GM21390 (cell line): ENCODE measurements at regions not wholly inside any gene's neighbourhood (a gene's known extent, or its start where the extent isn't known, plus 50 kb on each side); places are given as distances from the start of the nearest gene placed in this dataset.

ENCODE experiments used
- ATAC-seq: cut with Tn5 transposase; IDR thresholded peaks from one replicate; pipeline ENCODE4 v1.9.1; 2021; ENCODE audit not compliant: unreplicated experiment

DNA sequence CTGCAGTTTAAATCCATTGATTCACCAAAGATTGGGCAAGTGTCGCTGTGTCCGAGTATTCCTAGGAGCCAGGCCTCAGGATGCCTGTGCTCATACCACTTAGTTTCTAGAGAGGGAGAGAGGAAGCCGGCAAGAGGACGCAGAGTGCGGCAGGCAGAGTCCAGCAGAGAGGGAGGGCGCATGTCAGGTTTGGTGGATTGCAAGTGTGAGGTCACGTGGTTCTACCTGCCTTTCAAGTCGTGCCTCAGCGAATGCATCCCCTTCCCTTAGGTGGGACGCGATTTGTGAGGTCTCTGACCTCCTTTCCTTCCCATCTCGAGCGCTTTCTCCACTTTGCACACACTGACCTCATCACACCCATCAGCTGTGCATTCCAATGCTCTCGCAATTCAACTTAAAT, 188.1 kb downstream of the TMEM18 start:
- no peak for ATAC-seq

DNA sequence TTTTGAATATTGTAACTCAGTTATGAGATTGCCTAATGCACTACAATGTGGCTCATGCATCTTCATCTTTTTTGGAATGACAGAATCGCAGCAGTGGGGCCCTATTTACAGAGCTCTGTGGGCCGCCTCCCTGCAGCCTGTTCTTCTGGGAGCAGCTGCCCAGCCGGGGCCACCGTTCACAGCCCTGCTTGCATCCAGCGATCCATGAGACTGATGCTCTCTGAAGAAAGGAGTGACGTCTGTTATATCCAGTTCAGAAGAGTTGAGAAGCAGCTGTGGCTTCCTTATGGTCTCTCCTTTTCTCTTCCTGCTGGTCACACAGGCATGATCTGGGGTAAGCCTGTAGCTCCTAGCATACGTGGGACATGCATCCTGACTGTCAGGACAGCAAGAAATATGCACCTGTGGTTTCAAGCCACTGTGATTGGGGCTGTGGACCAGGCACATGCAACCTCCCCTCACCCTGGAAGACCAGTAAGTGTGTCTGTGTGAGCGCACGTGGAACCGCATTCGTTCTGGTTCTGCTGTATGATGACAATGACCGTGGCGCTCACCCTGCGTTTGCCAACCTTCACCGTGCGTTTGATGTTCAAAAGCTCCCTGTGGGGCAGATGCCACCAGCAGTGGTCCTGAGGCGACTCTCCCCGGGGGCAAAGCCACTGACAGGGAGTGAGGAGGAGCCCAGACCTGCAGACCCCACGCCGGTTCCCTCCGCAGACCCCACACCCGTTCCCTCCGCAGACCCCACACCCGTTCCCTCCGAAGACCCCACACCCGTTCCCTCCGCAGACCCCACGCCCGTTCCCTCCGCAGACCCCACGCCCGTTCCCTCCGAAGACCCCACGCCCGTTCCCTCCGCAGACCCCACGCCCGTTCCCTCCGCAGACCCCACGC, 189.8 kb downstream of the TMEM18 start:
- no peak for ATAC-seq

DNA sequence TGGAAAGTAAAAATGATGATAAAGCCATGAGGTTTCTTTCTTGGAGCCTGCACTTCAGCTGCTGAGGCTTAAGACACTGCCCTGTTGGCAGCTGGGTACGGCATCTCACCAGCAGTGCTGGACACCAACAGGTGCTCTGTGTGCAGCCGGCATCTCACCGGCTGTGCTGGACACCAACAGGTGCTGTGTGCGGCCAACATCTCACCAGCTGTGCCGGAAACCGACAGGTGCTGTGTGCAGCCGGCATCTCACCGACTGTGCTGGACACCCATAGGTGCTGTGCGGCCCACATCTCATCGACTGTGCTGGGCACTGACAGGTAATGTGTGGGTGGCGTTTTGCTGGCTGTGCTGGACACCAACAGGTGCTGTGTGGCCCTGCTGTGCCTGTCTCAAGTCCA, 190.8 kb downstream of the TMEM18 start:
- ATAC-seq: no peak

DNA sequence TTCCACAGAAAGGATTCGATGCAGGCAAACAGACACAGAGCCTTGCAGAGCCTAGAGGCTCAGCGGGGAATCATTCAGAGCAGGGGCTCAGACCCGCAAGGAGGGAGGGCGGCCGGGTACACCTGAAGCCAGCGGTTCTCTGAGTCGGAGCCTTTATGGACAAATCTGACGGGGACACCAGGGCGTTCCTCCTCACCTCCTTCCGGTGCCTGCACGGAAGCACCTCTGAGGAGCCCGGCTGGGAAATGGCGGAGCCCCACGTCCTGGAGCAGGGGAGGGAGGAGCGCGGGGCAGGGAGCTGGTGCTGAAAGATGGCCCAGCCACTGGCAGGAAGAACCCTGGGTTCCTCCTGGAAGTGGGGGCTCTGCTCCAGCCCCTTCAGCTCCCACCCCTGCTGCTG, 193.5 kb upstream of the ALKAL2 start:
- no peak for ATAC-seq

DNA sequence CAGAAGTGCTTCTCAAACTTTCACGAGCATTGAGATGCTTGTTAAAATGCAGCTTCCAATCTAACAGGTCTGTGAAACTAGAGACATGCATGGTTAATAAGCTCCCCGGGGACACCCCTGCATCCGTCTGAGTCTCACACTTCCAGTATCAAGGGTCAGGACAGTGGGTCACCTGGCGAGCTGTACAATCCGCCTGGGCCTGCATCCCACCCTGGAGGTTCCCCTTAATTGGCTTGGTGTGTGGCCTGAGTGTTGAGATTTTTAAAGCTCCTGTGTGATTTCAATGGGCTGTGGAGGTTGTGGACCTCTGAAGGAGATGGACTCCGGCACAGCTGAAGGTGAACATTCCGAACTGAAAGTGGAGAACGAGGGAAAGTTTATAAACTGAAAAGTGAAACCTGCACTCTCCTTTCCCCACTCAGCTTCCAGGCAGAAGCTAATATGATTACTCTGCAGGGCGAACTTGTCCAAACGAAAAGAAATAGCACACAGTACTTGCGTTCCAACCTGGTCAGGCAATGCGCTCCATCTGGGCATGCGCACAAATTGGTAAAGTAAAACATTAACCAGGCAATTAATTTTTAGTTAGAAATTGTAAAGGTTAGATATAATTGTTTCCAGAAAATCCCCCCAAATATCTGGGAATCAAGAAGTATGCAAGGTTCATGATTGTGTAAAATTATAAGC, 191.7 kb upstream of the ALKAL2 start:
- no peak for ATAC-seq

DNA sequence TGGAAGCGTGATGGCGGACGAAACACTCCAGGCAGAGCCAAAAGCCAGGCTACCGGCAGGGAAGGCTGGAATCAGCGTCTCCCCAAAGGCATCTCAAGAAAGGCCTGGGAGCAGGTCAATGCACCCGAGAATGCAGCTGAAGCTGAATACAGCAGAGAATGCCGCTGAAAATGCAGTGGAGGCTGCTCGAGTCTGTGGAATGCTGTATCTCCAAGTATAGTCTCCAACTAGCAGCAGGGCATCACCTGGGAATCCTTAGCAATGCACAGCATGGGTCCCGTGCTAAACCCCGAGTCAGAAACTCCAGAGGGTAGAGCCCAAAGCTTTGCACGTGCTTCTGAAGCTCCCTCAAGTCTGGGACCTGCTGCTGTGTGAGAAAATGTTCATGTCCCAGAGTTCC, 191.1 kb upstream of the ALKAL2 start:
- no peak for ATAC-seq

DNA sequence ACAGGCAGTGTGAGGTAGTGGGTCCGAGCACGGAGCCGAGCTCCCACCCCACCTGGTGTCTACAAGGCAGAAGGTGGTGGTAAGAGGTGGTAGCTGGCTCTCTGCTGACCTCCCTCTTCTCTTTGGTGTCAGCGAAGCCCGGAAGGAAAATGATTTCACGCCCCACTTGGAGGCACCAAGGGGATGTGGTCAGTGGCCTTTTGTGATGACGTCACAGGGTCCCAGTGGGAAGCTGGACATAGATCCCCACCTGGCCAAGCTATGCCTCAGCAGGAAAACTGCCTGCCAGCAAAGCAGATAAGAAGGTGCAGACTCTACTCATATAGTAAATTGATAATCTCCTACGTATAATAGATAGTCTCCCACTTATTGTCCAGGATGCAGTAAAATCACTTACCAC, 183.7 kb upstream of the ALKAL2 start:
- ATAC-seq: no peak

DNA sequence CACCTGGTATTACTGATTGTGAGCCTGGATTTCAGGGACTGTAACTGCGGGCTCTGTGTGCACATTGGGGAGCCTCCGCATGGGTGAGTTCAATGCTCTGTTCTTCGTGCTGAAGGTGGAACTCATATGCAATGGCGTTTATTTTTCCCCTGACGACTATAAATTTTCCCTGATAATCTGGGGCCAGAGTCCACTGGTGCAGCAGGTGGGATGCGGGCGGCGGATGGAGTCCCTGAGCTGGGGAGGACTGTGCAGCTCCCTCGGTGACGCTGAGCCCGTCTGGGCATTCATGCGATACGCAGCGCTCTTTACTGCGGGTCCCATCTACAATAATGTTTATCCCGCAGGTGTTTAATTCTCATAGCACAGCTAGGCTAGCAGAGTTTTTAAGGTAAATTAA, 181.6 kb upstream of the ALKAL2 start:
- no peak for ATAC-seq

DNA sequence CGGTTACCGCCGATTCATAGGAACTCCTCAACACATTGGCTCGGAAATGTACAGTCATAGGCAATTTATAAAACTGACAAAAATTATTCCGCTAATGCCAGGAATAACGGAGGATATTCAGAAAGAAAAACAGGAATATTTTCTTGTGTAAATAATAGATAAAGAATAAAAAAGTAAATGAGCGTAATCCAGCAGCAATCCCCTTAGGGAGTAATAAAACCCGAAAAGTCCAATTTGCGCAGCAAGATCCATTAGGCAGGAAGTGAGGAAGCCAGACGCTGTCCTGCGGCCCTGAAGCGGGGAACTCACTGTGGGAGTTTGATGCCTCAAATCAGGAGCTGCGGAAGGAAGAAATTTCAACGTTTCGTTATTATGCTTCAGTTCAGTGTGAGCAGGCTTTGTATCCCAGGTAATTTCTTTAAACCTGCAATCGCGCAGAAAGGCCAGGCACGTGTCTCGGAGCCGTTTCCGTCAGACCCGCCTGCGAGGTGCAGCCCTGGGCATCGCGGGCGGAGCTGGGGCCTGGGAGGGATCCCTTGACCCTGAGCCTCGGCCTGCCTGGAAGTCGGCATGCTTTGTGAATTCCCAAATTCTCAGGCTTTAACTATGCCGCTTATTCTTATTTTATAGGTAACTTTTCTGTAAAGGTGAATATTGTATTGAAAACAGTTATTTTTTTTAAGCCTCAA, 180.9 kb upstream of the ALKAL2 start:
- ATAC-seq: no peak

DNA sequence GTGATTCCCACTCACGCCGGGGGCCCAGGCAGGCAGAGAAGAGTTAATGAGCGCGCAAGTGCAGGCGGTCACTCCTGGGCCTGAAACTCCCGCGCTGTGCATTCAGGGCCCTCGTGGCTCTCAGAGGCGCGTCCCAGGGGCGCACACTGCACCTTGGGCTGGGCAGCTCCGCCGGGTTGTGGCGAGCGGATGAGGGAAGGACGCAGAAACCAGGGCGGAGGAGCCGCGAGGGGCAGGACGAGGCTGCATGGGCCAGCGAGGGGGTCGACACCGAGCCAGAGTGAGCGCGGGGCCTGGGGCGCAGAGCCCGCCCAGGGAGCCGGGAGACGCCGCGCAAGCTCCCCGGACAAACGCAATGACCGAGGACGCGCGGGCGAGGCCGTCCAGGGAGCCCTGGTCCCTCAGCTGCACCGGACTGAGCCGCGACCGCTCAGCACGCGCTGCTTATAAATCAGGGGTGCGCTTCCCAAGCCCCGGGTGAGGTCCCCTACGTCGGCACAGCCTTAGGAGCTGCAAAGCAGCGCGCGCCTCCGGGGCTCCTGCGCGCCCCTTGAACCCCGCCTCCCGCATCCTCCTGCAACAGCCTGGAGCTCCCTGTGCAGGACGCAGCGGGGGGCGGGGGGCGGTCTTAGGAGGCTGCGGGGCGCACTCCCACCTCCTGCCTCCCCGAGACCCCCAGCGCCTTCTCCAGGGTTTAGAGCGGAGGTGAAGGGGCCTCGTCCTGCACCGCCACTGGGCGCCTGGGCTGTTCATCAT, 180.2 kb upstream of the ALKAL2 start:
- no peak for ATAC-seq

DNA sequence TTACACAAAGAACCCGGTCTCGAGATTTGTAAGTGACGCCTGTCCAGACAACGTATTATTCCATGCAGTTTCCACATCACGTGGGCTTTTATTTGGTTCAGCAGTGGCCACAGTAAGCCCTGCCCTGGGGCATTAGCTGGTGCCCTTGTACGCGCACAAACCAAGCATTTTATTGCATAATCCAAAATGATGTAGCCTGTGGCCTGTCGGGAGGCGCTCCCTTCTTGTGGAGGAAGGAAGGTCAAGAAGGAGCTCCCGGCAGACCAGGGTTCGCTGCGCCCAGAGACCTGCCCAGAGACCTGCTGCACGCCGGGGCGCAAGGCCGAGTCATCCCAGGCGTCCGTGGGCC, 179.6 kb upstream of the ALKAL2 start:
- no peak for ATAC-seq

DNA sequence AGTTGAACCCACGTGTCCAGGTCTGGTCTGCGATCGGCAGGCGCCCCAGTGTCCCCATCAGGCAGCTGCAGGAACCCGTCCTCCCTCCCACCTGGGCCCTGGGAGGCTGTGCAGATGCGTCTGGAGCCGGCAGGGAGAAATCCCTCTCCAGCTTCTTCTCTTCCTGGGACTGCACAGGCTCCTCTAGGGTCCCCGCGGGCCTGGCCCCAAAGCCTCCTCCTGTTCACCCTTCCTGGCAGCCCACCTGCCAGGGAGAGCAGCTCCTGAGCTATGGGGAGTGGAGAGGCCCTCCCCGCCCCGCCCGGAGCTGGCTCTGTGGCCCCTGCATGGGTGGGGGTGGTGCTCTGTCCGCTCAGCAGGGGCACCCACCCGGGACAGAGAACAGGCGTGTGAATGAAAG, 179.2 kb upstream of the ALKAL2 start:
- no peak for ATAC-seq

DNA sequence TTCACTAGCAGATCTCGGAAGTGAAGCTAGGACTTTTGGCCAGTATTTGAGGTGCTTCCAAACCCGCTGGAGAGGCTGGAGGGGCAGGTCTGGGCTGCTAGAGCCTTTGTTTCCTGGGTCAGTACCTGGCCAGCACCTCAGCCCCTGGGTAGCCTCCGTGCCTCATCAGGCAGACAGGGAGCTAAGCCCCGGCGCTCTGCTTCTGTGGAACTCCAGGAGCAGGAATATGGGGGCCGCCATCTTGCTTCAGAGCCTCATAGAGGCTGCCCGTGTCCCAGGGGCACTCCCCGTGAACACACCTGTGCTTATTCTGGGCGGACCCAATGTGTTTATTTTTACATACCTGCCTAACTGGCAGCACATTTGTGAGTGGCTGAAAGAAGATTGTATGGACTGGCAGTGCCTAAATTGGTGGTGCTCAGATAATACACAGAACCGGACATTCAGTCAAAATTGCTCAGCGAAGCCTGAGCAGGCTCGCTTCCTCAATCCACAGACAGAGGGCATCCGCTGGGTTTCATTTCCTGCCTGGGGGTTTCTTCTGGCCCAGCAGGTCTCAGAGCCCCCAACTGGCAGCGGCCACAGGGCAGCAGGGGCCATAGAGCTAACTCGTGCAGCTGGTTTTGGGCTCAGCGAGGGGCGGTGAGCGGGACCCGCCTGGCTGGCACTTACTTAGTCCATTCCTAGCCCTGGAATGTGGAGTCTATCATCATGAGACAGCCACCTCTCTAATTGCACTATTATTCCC, 176.8 kb upstream of the ALKAL2 start:
- no peak for ATAC-seq

DNA sequence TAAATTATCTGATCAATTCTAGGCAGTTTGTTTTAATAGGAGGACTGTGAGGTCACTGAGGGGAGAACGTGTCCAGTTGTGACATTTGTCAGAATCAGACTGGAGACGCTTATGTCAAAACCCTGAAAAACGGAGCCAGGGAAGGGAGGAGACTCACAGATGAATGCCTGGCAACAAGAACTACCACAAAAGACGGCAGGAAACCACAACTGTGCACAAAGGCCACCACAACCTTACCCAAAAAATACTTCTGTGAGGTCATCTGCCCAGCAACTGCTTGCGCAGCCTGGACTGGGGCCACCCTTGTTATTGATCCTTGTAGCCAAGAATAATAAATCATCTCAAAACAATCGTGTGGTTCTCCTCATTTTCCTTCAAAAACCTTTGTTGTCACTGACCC, 173.0 kb upstream of the ALKAL2 start:
- peak; percentile 82 for ATAC-seq

DNA sequence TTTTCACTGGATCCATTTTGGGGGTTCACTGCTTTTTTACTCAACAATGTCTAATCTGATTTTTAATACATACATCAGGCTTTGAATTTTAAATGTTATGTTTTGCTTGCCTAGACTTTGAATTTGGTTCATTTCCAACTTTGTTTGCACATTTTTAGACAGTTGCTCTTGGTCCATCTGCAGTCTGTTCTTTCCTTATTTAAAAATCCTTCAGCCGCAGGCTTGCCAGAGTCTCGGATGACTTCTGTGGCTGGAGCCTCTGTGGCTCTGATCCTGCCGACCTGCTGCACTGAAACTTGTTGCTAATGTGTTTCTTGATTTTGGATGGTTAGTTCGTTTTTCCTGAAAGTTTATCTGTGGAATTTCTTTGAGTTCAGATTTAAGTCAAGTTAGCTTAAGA, 172.0 kb upstream of the ALKAL2 start:
- ATAC-seq: no peak

DNA sequence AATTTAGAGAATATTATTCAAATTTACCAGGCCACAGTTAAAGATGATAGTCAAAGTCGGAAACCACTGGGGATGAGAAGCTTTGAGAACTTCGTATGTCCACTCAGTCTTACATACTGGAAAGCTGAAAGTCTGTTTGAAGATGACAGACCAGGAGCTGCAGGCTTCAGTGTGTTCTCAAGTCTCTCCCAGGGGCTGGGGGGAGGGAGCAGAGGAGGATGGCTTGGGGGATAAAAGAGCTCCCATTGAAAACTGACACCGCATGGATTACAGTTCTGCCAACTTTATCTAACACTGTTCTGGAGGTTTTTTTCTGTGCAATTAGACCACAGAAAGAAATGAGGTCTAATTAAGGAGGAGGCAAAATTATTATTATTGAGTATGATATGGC, 170.5 kb upstream of the ALKAL2 start:
- no peak for ATAC-seq

DNA sequence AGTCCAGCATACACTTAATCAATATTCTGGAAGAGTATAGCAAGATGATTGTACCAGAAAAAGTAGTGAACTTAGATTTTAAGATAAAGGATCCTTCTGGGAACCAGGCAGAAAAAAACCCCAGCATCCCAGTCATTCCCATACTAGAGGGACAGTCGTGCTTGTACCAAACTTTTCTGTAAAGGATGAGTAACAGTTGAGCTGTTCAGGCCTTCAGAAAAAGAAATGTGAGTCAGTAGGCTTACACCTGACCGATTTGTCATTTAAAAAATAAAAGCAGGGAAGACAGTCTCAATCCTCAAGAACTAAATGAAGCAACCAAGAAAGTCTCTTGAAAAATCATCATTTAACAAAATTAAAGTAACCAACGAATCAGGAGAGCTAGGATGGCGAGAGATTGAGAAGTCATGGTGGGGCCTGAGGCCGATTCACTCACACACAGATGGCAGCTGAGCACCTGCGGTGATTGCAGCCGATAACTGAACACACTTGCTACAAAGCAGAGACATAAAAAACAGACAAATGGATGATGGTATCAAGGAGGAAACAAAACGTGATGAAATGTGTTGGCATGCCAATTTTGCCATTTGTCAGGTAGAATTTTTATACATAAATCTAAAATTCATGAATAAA, 170.0 kb upstream of the ALKAL2 start:
- ATAC-seq: no peak

DNA sequence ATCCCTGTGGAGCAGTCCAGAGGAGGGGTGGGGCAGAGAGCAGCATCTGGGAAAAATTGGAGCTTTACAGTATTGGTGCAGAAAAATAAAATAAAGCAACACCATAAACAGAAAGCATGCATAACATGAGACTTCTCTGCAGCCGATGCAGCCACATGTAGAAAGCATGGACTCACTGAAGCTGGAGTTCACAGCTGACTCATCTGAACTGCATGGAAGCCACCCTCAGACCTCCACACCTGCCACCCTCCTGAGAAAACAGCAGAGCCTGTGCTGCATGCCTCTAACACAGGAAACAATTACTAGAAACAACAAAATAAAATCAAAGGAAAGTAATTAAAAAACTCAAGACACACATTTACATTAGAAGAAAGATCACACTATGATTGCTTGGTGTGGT, 169.4 kb upstream of the ALKAL2 start:
- no peak for ATAC-seq

DNA sequence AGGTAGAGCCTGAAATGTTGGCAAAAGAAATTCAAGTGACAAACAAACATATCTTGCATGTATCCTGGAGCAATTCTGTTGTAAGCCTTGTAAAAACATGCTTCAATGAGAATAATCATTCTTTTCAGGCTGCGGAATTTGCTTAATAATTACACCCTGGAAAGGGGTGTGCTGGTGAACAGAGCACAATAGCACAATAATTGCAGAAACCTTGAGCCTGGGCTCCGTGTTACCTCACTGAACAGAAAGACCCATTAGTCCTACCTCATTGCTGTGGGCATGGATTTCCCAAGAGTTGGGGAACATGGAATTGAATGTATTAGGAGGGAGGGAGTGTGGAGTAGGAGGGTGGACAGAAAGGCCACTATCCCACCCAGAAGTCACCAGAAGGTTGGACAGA, 168.0 kb upstream of the ALKAL2 start:
- ATAC-seq: no peak

DNA sequence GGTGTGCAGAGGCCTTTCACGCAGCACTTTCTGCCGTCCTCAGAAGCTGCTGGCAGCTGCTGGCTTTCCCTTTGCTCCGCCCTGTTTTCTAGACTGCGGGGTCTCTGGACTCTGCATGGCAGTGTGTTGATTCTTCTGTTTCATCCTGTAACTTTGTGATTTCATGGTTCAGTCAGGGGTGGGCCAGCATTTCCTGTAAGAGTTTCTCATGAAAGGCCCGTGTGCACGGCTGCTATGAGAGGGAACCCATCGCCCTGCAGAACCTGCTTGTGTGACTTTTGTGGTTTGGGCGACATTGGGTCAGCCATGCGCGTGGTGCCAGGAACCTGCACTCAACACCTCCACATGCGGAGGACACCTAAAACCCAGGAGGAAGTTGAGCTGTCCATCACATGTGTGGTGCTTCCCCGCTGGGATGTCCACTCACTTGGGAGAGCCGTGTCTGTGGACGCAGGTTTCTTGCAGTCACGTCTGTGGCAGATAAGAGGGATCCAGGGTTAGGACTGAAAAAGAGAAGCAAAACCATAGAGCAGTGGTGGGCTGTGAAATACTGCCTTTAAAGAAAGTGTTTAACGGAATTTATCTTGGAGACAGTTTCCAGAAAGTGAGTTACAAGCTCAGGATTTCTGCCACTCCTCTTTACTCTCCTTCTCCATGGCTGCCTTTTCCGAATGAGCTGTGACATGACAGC, 167.3 kb upstream of the ALKAL2 start:
- no peak for ATAC-seq
